ENCODE measurements at regions not wholly inside any gene's neighbourhood (a gene's known extent, or its start where the extent isn't known, plus 50 kb on each side); places are given as distances from the start of the nearest gene placed in this dataset.

- TF ChIP-seq CTCF (IDR thresholded peaks at IDR 0.05; ENCODE audit: poor library complexity): no peak
- no peak for TF ChIP-seq EZH2 (IDR thresholded peaks at IDR 0.05; ENCODE audit: borderline replicate concordance)
- no peak for TF ChIP-seq EZH2phosphoT487 (IDR thresholded peaks at IDR 0.05; ENCODE audit: low read depth, severe bottlenecking, unreplicated experiment)
Observed at GRCh38 chr9:106233116-106233515, 538.8 kb downstream of the TMEM38B start.

All from hepatocyte (in vitro differentiated cells).